ENCODE measurements at regions not wholly inside any gene's neighbourhood (a gene's known extent, or its start where the extent isn't known, plus 50 kb on each side); places are given as distances from the start of the nearest gene placed in this dataset.

GRCh38 chr20:53827292-53828087 lies 233.9 kb upstream of the ZNF217 start:
- TF ChIP-seq CTCF (IDR thresholded peaks at IDR 0.05) (no peak), POLR2A (IDR thresholded peaks at IDR 0.05) (no peak)
